Astrocyte (in vitro differentiated cells and primary cell): ENCODE measurements at regions not wholly inside any gene's neighbourhood (a gene's known extent, or its start where the extent isn't known, plus 50 kb on each side); places are given as distances from the start of the nearest gene placed in this dataset.

Experiments
- DNase-seq: peaks from one replicate; pipeline ENCODE4 v3.0.0-alpha.2; 2010; ENCODE audit warnings: low read depth
- FAIRE-seq: peaks from 2 replicates; lab custom pipeline; 2011; peaks lifted over from hg19 to GRCh38; lab: Jason Lieb, UNC
- H2AFZ ChIP-seq: 2 replicates; pipeline ENCODE4 v1.6.0; 2012; ENCODE audit warnings: low read depth, low read length, inconsistent platforms
- H3K27ac ChIP-seq: 2 replicates; pipeline ENCODE4 v1.5.1; 2011; ENCODE audit warnings: low read depth, low read length, inconsistent platforms
- H3K27me3 ChIP-seq: 2 replicates; pipeline ENCODE4 v1.6.0; 2011; ENCODE audit warnings: low read length, inconsistent platforms; ENCODE audit not compliant: insufficient read depth
- H3K36me3 ChIP-seq: 2 replicates; pipeline ENCODE4 v1.5.1; 2011; ENCODE audit warnings: low read length, inconsistent platforms; ENCODE audit not compliant: insufficient read depth
- H3K4me1 ChIP-seq: 2 replicates; pipeline ENCODE4 v1.5.1; 2011; ENCODE audit warnings: low read length, inconsistent platforms; ENCODE audit not compliant: insufficient read depth
- H3K4me2 ChIP-seq: 2 replicates; pipeline ENCODE4 v1.6.0; 2012; ENCODE audit warnings: low read length, inconsistent platforms
- H3K4me3 ChIP-seq: 2 replicates; pipeline ENCODE4 v1.5.1; 2011; ENCODE audit warnings: low read depth, mild to moderate bottlenecking, low read length, inconsistent platforms; ENCODE audit not compliant: insufficient read depth
- H3K79me2 ChIP-seq: 2 replicates; pipeline ENCODE4 v1.6.0; 2012; ENCODE audit warnings: mild to moderate bottlenecking, low read length, inconsistent platforms; ENCODE audit not compliant: insufficient read depth
- H3K9ac ChIP-seq: 2 replicates; pipeline ENCODE4 v1.6.0; 2012; ENCODE audit warnings: mild to moderate bottlenecking, low read length, inconsistent platforms
- H3K9me3 ChIP-seq: 2 replicates; pipeline ENCODE4 v1.5.1; 2012; ENCODE audit warnings: low read depth, mild to moderate bottlenecking, low read length, inconsistent platforms; ENCODE audit not compliant: insufficient read depth
- H4K20me1 ChIP-seq: 2 replicates; pipeline ENCODE4 v1.6.0; 2012; ENCODE audit warnings: low read length, inconsistent platforms; ENCODE audit not compliant: insufficient read depth
- H3K27ac Mint-ChIP-seq: one replicate; pipeline ENCODE4 v1.8.0; 2021; ENCODE audit warnings: mild to moderate bottlenecking, mixed read lengths; ENCODE audit not compliant: unreplicated experiment
- H3K27me3 Mint-ChIP-seq: one replicate; pipeline ENCODE4 v1.8.0; 2021; ENCODE audit warnings: low read depth, mixed read lengths; ENCODE audit not compliant: unreplicated experiment
- H3K36me3 Mint-ChIP-seq: one replicate; pipeline ENCODE4 v1.8.0; 2021; ENCODE audit warnings: low read depth, mixed read lengths; ENCODE audit not compliant: unreplicated experiment
- H3K4me1 Mint-ChIP-seq: one replicate; pipeline ENCODE4 v1.8.0; 2021; ENCODE audit warnings: low read depth, mixed read lengths; ENCODE audit not compliant: unreplicated experiment
- H3K4me3 Mint-ChIP-seq: one replicate; pipeline ENCODE4 v1.8.0; 2021; ENCODE audit warnings: mild to moderate bottlenecking, moderate library complexity, mixed read lengths; ENCODE audit not compliant: unreplicated experiment
- H3K9me3 Mint-ChIP-seq: one replicate; pipeline ENCODE4 v1.8.0; 2021; ENCODE audit warnings: mild to moderate bottlenecking, mixed read lengths; ENCODE audit not compliant: unreplicated experiment
- CTCF ChIP-seq: IDR thresholded peaks from 2 replicates; pipeline ENCODE4 v1.5.1; 2011; ENCODE audit warnings: low read depth, mild to moderate bottlenecking, inconsistent platforms, low read length, moderate library complexity; ENCODE audit not compliant: insufficient read depth
- EZH2 ChIP-seq: IDR thresholded peaks from 2 replicates; pipeline ENCODE4 v1.6.1; 2012; ENCODE audit warnings: mild to moderate bottlenecking, low read length, inconsistent platforms; ENCODE audit not compliant: insufficient read depth

GRCh38 chr5:152193391-152194107 is 211.5 kb downstream of the NMUR2 start:
- DNase-seq (no peak), FAIRE-seq (no peak)
- H3K9me3 ChIP-seq = no peaks in the 10 kb centered on the region
- H3K79me2 ChIP-seq = no peaks in the 10 kb centered on the region
- H3K4me1 Mint-ChIP-seq = no peaks in the 10 kb centered on the region
- H3K36me3 Mint-ChIP-seq = no peaks in the 10 kb centered on the region
- no peak overlapping the region for H3K4me3 ChIP-seq
- H3K27me3 Mint-ChIP-seq = peaks cover 3% of the 10 kb centered on the region
- H3K36me3 ChIP-seq = no peaks in the 10 kb centered on the region
- H3K27me3 ChIP-seq = no peaks in the 10 kb centered on the region
- no peak overlapping the region for H2AFZ ChIP-seq
- no peak overlapping the region for H3K4me2 ChIP-seq
- H3K4me1 ChIP-seq = no peaks in the 10 kb centered on the region
- H4K20me1 ChIP-seq = no peaks in the 10 kb centered on the region
- no peak overlapping the region for H3K9ac ChIP-seq
- TF ChIP-seq EZH2 (no peak), CTCF (no peak)
- H3K27ac Mint-ChIP-seq = no peak overlapping the region
- H3K9me3 Mint-ChIP-seq = no peaks in the 10 kb centered on the region
- H3K4me3 Mint-ChIP-seq = no peak overlapping the region
- no peak overlapping the region for H3K27ac ChIP-seq

- Mint-ChIP-seq H3K9me3 (peaks cover 2% of the 10 kb centered on the region), H3K27ac (no peak overlapping the region), H3K4me1 (no peaks in the 10 kb centered on the region), H3K4me3 (no peak overlapping the region), H3K36me3 (no peaks in the 10 kb centered on the region), H3K27me3 (no peaks in the 10 kb centered on the region)
- no peak for FAIRE-seq
- H3K36me3 ChIP-seq = no peaks in the 10 kb centered on the region
- TF ChIP-seq EZH2 (no peak), CTCF (no peak)
- H3K79me2 ChIP-seq = no peaks in the 10 kb centered on the region
- no peak overlapping the region for H3K27ac ChIP-seq
- no peak overlapping the region for H3K4me2 ChIP-seq
- peaks cover 4% of the 10 kb centered on the region for H3K9me3 ChIP-seq
- no peak overlapping the region for H3K4me3 ChIP-seq
- H3K27me3 ChIP-seq = no peaks in the 10 kb centered on the region
- no peaks in the 10 kb centered on the region for H3K4me1 ChIP-seq
- no peak for DNase-seq
- no peak overlapping the region for H2AFZ ChIP-seq
- no peak overlapping the region for H3K9ac ChIP-seq
- H4K20me1 ChIP-seq = no peaks in the 10 kb centered on the region
Observed at GRCh38 chr5:152188251-152188650, 216.8 kb downstream of the NMUR2 start.

- Histone ChIP-seq H2AFZ (no peak overlapping the region), H3K9me3 (peaks cover 4% of the 10 kb centered on the region), H3K27ac (no peak overlapping the region), H3K36me3 (no peaks in the 10 kb centered on the region), H3K27me3 (no peaks in the 10 kb centered on the region), H3K9ac (no peak overlapping the region), H4K20me1 (no peaks in the 10 kb centered on the region), H3K4me1 (no peaks in the 10 kb centered on the region), H3K4me3 (no peak overlapping the region), H3K4me2 (no peak overlapping the region), H3K79me2 (no peaks in the 10 kb centered on the region)
- Mint-ChIP-seq H3K27ac (no peak overlapping the region), H3K4me3 (no peak overlapping the region), H3K36me3 (no peaks in the 10 kb centered on the region), H3K9me3 (peaks cover 2% of the 10 kb centered on the region), H3K27me3 (no peaks in the 10 kb centered on the region), H3K4me1 (no peaks in the 10 kb centered on the region)
- FAIRE-seq (no peak), DNase-seq (no peak)
- TF ChIP-seq EZH2 (no peak), CTCF (no peak)
Observed at GRCh38 chr5:152187668-152188067, 217.4 kb downstream of the NMUR2 start.
